HG03432 (cell line): ENCODE measurements at regions not wholly inside any gene's neighbourhood (a gene's known extent, or its start where the extent isn't known, plus 50 kb on each side); places are given as distances from the start of the nearest gene placed in this dataset.
"Not testable (repeated sequence)": the region's sequence is repeated elsewhere in the genome, so short reads cannot be mapped to it uniquely, and the experiment has no call there.

Experiments
- ATAC-seq: cut with Tn5 transposase; IDR thresholded peaks from one replicate; pipeline ENCODE4 v1.9.1; 2021; ENCODE audit warnings: mild to moderate bottlenecking, moderate library complexity; ENCODE audit not compliant: unreplicated experiment

DNA sequence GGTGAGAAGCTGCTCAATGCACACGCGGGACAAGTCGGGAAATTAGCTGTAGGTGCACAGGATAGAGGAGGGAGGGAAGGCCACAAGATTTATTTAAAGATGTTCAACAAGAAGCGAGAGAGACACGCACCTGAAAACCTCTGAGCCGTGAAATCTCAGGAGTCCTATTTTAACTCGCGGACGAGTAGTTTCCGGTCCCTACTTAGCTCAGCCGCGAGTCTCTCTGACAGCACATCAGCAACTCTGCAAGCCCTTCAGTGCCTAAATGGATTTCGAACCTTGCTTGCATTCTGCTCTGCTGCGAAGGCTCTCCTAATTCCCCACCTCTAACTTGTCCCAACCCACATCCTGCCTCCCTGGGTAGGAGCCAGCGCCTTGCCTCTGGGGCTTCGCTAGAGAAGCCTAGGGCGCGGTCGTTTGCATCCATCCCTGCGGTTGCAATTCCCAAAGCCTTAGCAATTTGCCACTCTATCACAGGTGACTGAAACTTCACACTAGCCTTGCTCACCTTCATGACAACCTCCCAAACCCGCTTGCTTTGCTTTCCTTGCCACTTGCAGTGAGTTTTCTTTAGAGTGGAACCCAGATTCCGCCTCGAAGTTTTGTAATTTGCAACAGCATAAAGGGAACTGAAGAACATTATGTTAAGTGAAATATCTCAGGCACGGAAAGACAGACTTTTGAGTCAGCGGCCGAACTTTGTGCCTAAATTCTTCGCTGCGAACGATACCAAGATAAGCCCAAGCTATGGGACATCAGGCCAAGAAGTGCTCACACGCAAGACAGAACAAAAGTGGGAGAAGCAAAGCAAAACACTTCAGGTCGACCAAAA lies 202.8 kb downstream of the KDM5D start:
- peak; percentile 98 for ATAC-seq

DNA sequence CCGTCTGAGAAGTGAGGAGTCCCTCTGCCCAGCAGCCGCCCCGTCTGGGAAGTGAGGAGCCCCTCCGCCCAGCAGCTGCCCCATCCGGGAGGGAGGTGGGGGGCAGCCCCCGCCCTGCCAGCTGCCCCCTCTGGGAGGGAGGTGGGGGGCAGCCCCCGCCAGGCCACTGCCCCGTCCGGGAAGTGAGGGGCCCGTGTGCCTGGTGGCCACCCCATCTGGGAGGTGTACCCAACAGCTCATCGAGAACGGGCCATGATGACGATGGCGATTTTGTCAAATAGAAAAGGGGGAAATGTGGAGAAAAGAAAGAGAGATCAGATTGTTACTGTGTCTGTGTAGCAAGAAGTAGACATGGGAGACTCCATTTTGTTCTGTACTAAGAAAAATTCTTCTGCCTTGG lies 208.8 kb downstream of the KDM5D start:
- not testable (repeated sequence) for ATAC-seq

DNA sequence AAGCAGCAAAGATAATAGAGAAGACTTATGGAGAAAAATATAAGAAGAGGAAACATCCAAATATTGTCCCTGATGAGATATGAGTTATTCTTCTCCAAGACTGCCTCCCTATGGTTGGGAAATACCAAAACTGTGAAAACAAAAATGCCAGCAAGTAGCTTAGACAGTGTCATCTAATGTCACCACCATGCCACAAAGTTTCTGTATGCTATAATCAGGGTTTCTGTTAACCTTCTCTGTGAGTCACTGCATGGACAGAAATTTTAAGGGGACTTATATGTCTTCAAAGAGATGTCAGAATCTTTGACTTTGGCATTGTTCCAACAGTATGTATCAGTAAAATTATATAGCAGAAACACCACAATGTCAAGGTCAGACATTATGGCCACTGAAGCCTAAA lies 222.6 kb downstream of the KDM5D start:
- no peak for ATAC-seq

DNA sequence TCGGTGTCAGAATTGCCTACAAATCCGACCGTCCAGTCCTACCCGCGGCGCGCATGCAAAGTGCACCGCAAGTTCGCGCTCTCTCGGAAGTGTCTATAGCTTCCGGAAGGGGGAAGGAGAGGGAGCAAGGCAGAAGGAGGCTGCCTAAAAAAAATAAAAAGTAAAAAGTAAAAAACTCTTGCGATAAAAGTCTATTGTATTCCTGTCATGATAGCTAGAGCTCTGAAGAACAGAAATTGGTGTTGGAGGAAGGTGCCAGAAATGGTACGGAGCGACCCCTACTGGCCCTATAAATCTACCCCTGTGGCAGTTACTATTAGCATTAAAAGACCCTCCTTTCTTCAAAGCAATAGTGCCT lies 241.5 kb downstream of the KDM5D start:
- ATAC-seq = no peak

DNA sequence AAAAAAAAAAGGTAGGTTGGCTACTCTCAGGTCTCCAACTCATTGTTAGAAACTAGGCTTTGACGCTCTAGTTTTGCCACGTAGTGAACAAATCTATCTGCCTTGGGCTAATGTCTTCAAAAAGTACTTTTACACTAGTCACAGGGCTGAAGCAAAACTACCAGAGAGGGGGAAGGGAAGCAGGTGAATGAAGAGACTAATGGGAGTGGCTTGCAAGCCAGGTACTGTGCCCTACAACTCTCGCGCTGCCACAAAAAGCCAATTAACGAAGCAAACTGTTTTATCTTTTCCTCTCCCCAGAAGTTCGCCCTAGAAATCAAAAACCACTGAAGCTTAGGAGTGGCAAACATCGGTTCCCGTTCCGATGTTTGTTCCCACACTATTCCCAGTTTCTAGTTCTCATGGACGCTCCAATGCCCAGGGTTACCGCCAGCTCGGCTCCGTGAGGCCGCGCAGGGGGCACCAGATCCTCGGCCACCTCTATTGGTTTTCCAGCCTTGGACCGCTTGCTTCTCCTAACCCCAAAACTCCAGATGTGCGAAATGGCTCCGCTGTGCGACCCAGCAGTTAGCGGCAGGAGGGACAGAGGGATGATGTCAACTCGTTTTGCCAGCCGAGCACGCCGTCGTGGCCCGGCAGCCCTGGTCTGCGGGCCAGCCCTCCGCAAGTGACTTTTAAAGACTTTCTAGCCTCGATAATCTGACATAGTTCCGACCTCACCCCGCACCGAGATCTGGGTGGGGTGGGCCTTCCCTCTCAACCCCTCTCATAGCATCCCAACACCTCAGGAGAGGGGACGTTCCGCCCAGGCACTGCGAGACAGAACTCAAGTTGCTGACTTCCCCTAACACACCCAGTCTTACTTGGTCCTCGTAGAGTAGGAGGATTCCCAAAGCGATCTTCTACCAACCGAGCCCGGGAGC lies 242.1 kb downstream of the KDM5D start:
- ATAC-seq = no peak

DNA sequence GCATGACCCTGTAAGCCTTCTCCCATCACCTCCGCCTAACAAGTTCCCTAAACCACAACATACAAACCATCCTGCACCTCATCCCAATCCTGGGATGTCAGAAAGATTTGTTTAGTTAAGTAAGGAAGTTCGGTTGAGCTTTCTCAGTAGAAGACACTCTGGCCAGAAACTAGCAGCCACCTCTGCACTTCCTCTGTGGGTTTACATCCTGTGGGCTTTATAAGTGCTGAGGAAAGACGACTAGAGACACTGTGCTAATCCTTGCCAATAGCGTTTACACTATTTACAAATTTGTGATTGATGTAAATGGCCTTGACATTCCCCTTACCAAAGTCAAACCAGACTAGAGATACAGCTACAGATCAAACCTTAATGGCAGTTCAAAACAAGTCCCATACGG lies 246.0 kb downstream of the KDM5D start:
- ATAC-seq = no peak

DNA sequence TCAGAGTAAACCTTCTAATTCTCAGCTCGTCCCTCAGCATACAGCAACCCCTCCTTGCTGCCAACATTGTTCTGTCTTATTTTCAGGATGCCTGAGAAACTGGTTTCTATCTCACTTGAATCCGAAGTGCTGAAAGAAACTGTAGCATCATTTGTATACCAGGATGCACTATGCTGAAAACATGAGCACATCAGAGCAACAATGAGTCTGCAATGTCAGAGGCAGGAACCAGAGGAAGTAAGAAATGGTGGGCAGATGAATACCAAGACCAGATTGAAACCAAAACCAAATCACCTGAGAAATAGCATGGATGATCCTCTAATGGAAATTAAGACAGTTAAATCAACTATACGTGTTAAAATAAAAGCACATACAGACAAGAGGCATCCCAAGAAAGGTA lies 257.0 kb downstream of the KDM5D start:
- no peak for ATAC-seq

DNA sequence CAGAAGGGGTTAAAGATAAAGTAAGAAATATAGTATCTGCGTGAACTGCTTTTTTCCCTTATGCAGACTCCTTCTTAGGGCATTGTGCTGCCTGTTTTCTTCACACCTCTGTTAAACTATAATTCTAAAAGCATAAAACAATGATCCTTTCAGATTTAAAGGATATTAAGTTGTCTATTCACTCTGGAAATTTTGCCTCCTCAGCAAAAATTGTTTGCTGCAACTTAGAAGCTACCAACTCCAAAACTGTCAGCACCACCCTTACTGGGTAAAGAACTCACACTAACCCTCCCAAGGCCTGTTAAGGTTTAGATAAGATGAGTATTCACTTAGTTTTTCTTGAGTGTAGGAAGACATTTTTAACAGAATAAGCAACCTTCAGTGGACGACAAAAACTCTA lies 259.5 kb downstream of the KDM5D start:
- ATAC-seq = no peak

DNA sequence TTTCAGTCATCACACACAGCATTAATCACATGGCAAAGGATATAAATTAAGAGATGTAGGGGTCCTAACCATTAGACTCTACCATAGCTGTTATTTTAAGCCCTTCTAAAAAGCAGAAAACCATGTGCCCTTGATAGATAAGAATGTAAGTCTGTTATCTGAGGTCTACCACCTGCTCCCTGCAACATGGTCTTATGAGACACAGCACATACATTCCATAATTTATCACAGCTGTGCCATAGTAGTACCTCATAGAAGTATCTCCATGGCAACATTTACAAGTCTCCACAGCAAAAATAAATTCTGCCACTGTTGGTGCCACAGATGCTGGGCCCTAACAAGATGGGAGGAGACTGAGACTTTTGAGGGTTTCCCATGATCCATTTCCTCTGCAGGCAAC lies 265.4 kb downstream of the KDM5D start:
- ATAC-seq = no peak

DNA sequence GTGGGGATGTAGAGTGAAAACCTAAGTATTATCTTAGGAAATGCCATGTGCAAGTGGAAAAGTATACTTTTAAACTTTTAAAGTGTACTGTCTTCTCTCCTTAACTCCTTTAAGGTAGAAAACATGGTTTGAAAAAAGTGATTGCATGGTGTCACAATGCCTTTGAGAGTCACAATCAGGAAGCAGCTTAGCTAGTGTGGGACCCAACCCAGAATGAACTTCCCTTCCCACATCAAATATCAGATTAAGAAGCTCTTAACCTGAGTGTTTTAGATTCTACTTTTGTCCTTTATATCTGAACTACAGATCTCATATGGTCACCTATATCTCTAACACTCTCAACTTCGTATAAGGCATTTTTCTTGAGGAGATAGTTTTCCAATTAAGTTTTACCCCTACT lies 266.6 kb downstream of the KDM5D start:
- ATAC-seq = no peak

DNA sequence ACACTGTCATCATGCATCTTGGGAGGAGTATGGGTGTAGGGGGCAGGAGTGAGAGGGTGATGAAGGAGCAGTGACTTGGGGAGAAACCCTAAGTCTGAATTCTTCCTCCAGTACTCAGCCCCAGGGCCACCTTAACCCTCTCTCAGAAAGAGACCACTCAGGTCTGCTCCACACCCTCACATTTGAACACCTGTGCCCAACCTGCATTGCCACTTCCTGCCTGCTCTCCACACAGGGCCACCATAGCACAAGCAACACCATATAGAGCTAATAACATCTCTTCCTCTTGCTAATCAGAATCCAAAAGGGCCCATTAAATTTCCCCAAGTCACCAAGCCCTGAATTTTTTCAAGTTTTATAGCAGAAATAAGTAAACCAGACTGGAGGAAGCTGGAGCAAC lies 278.7 kb downstream of the KDM5D start:
- ATAC-seq = no peak

DNA sequence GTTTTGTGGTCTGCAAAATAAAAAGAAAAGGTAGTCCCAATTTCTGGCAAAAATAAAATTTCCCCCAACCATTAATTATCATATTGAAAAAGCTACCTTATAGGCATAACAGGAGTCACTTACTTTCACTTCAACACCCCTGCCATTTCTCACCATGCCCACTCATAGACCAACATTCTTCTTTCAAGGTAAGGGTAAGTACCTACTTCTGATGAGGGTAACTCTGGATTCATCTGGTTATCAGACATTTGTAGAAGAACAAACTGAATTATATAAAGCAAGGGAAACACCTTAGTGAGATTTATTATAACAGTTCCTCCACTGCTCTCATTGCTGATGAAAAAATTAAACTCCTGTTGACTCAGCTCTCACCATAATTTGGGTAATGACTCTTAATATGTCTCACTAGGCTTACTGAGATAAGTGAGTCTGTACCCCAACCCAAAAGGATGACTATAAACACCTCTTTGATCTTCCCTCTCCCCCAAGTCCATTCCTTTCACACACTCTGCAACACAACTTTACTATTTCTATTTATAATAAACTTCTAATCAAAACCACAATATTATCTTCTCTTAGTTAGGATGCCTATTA lies 287.6 kb downstream of the KDM5D start:
- ATAC-seq = no peak

DNA sequence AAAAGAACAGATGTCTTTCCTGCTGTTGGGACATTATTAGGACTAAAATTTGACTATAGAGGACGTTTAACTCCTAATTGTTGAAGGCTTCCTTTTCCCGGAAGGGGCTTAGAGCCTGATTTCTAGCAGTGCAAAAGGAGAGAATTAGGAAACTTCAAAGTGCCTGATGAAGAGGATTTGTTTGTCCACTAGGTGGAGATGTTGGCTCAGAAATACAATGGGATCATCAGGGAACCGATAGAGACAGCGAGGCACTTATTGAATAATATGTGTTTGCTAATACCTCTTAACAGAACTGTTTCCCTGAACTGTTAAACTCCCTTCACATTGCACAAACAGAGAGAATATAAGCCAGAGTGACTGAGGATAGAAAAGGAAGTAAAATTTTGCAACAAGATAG lies 311.5 kb downstream of the KDM5D start:
- no peak for ATAC-seq

DNA sequence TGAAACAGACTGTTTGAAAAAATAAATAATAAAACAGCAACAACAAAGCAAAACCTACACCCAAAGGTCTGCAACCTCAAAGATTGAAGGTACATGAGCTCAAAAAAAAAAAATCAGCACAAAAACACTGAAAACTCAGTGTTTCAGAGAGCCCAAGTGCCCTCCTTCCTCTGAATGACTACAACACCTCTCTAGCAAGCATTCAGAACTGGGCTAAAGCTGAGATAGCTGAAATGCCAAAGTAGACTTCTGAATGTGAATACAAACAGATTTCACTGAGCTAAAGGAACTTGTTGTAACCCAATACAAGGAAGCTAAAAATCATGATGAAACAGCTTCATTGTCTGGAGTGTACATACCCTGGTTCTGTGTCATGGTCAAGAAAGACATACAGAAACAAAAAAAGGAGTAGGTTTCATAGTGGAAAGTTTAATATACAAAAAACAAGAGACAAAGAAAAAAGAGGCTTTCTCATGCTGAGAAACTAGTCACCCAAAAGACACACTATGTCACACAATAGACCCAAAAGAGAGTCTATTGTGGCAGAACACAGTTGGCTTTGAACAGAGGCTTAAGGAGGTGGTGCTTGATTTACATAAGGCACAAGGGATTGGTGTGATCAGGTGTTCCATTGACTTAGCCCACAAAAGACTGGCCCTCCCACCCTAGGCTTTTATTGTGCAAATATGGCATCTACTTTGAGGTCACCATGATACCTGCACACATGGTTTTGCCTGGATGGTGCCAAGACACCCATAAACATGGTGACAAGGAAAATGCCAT lies 316.6 kb downstream of the KDM5D start:
- no peak for ATAC-seq

DNA sequence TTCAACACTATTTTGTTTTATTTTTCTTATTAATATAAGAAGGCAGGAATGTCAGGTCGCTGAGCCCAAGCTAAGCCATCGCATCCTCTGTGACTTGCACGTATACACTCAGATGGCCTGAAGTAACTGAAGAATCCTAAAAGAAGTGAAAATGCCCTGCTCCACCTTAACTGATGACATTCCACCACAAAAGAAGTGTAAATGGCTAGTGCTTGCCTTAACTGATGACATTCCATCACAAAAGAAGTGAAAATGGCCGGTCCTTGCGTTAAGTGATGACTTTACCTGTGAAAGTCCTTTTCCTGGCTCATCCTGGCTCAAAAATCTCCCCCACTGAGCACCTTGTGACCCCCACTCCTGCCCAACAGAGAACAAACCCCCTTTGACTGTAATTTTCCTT lies 317.3 kb downstream of the KDM5D start:
- ATAC-seq = not testable (repeated sequence)

DNA sequence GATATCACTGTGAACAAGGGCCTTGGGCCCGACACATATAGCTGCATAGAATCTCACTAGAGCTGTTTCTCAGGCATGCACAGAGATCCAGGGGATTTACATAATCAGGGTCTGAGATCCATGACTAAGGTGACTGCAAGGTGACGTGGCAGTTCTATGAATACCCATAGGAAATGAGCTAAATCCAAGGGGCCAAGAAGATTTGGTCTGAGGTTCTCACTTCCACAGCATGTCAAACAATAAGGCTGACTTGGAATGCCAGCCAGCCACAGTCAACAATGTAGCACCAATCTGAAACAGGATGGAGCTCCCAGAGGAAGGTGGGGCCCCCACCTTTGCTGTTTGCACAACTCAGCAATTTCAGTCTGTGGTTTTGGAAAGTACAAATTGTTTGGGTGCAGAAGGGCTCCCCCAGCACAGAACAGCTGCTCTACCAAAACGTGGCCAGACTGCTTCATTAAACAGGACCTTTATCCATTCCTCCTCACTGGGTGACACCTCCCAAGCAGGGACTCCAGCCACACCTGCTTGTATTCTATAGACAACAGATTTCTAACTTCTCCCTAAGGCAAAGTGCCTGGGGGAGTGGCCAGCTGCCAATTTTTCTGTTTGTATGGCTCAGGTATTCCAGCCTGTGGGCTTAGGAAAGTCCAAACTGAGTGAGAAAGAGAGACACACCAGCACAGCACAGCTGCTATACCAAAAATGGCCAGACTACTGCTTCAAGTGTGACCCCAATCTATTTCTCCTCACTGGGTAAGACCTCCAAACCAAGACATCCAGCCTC lies 333.4 kb downstream of the KDM5D start:
- ATAC-seq = no peak

DNA sequence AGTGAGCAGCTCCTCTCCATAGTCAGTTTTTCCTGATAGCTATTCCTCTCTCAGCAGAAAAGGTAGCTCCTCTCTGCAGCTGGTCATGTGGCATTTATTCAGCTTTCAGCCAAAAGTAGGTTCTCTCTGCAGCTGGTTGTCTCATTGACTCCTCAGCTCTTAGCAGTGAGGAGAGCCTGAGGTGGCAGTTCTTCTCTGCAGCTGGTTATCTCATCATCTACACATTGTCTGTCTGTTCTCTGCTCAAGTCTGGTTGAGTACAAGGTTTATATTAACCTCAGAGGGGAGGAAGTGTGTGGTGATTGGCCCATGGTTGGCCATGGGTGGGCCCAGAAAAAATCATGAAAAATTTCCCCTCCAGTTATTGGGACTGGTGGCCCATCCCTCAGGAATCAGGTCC lies 338.3 kb downstream of the KDM5D start:
- no peak for ATAC-seq

DNA sequence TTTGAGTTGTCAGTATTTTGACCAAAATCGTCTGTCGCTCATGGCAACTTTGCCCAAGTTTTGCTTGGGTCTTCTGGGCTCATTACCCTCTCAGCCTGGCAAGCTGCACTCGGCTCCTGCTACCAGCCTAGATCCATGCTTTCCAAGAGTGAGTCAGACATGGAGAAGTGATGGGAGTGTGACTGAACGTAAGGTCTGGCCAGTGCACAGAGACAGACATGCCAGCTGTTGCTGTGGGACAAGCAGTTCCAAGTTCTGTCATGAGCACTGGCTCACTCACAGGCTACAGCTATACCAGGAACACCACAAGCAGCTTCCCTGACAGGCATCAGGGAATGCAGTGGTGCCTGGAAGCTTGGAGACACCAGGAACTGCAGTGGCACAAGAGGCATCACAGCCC lies 338.9 kb downstream of the KDM5D start:
- ATAC-seq = no peak

DNA sequence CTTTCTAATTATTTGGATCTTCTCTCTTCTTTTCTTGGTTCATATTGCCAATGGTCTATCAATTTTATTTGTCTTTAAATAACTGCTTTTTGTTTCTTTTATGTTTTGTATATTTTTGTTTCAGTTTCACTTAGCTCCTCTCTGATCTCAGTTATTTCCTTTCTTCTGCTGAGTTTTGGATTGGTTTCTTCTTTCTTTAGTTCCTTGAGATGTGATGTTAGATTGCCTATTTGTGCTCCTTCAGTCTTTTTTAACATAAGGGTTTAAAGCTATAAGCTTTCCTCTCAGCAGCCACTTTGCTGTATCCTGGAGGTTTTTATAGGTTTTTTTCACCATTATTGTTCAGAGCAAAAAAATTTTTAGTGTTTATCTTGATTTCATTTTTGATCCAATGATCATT lies 351.6 kb downstream of the KDM5D start:
- no peak for ATAC-seq

DNA sequence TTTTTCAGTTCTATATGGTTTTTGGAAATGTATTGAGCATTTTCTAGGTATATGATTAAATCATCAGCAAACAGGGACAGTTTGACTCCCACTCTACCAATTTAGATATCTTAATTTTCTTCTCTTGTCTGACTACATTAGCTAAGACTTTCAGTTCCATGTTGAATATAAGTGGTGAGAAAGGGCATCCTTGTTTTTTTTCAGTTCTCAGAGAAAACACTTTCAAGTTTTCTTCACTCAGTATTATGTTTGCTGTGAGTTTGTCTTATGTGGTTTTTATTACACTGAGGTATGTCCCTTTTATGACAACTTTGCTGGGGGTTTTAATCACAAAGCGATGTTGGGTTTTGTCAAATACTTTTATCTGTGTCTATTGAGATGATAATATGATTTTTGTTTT lies 352.6 kb downstream of the KDM5D start:
- ATAC-seq = no peak
